ENCODE measurements at regions not wholly inside any gene's neighbourhood (a gene's known extent, or its start where the extent isn't known, plus 50 kb on each side); places are given as distances from the start of the nearest gene placed in this dataset.
"Not testable (repeated sequence)": the region's sequence is repeated elsewhere in the genome, so short reads cannot be mapped to it uniquely, and the experiment has no call there.

DNA sequence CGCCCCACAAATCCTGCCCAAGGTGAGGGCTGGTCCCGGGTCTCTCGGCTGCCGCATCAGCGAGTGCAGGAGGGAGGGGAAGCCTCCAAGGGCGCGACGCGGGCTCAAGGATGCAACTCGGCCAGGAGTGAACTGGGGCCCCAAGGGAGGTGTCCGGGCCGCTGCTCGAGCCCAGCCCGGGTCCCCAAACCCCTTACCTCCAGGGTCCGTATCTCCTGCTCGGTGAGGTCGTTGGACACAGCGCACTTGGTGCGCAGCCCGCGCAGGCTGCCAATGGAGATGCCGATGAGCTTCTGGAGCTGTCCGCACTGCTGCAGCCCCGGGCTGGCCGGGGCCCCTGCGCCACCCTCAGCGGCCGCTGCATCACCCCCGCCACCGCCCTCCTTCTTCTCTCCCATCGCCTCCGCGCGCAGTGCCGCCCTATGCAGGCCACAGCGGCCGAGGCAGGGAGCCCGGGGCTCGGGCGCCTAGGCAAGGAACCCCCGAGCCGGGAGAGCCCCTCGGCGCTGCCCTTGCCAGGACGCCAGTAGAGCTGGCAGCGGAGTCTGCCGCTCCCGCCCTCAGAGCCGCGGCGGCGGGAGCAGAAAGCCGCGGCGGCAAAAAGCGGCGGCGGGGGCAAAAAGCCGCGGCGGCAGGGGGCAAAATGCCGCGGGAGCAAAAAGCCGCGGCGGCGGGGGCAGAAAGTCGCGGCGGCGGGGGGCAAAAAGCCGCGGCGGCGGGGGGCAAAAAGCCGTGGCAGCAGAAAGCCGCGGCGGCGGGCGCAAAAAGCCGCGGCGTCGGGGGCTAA lies 135.1 kb downstream of the ZNF92 start:
- intact Hi-C loops (cut with DNase I); ATAC-seq; DNase-seq (ENCODE audit: missing footprints): not testable (repeated sequence)

GRCh38 chr7:65509368-65510186 lies 135.9 kb downstream of the ZNF92 start:
- DNase-seq (ENCODE audit: missing footprints) (peak; percentile 63), ATAC-seq (no peak)
- intact Hi-C loops (cut with DNase I) = no loop called here

DNA sequence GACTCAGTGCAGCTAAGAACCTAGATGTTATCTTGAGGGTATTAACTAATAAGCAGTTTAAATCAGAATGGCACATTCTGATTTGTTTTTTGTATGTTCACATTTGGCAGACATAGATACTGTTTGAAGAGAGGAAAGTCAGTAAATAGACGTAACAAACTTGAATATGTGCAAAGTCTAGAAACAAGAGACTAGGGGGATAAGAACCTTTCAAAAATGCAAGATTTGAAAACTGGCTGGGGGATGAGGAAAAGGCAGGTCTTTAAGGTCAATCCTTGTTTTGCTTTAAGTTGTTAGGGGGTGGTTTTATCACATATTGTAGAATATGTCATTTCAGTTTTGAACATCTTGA lies 136.5 kb downstream of the ZNF92 start:
- intact Hi-C loops (cut with DNase I); ATAC-seq; DNase-seq (ENCODE audit: missing footprints): not testable (repeated sequence)

GRCh38 chr7:65519751-65520150 lies 146.1 kb downstream of the ZNF92 start:
- intact Hi-C loops (cut with DNase I); ATAC-seq; DNase-seq (ENCODE audit: missing footprints): not testable (repeated sequence)

DNA sequence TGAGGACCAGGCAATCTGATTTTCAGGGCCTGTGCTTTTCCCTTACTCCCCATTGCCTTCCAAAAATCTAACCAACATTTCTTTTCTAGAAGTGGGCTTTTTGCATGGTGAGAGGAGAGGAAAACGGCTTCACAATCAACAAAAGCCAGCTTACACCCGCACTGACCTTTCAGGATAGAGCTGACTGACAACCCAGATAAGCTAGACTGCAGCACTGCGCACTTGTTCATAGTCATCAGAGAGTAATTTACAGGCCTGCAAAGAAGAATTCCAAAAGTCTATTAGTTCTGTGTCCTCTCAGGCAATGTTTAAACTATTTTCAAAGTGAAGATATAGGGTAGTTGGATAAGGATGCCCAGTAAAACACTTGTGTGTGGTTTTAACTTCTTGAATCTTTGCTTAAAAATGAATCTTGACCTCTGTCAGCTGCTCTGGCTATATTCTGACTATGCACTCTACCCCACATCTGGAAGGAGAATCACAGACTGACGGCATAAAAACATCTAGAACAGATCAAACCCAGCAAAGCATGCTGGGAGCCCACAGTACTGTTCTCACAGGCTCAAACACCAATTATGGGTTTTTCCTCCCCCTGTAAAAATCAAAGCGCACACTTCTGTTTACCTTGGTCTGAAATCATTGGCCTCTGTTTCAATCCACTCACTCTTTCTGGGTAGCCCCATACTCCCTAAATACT lies 172.0 kb downstream of the ZNF92 start:
- intact Hi-C loops (cut with DNase I); DNase-seq (ENCODE audit: missing footprints); ATAC-seq: not testable (repeated sequence)

GRCh38 chr7:65549589-65550443 lies 176.2 kb downstream of the ZNF92 start:
- ATAC-seq; intact Hi-C loops (cut with DNase I); DNase-seq (ENCODE audit: missing footprints): not testable (repeated sequence)

DNA sequence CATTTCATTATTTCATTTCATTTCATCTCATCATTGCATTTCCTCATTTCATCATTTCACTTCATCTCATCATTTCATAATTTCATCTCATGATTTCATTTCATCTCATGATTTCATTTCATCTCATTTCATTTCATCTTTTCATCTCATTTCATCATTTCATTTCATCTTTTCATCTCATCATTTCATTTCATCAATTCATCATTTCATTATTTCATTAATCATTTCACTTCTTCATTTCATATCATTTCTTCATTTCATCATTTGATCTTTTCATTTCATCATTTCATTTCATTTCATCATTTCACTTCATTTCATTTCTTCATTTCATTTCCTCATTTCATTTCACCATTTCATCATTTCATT lies 176.8 kb downstream of the ZNF92 start:
- DNase-seq (ENCODE audit: missing footprints); ATAC-seq; intact Hi-C loops (cut with DNase I): not testable (repeated sequence)

- ATAC-seq; intact Hi-C loops (cut with DNase I); DNase-seq (ENCODE audit: missing footprints): not testable (repeated sequence)
These were observed 177.4 kb downstream of the ZNF92 start for GRCh38 chr7:65551042-65551441.

- ATAC-seq; intact Hi-C loops (cut with DNase I); DNase-seq (ENCODE audit: missing footprints): not testable (repeated sequence)
These were observed 181.2 kb downstream of the ZNF92 start for GRCh38 chr7:65554553-65555476.

GRCh38 chr7:65558584-65558983 lies 184.9 kb downstream of the ZNF92 start:
- DNase-seq (ENCODE audit: missing footprints) = peak; percentile 60
- ATAC-seq; intact Hi-C loops (cut with DNase I): not testable (repeated sequence)

- DNase-seq (ENCODE audit: missing footprints) = peak; percentile 40
- intact Hi-C loops (cut with DNase I); ATAC-seq: not testable (repeated sequence)
These were observed 188.2 kb downstream of the ZNF92 start for GRCh38 chr7:65561786-65562372.

DNA sequence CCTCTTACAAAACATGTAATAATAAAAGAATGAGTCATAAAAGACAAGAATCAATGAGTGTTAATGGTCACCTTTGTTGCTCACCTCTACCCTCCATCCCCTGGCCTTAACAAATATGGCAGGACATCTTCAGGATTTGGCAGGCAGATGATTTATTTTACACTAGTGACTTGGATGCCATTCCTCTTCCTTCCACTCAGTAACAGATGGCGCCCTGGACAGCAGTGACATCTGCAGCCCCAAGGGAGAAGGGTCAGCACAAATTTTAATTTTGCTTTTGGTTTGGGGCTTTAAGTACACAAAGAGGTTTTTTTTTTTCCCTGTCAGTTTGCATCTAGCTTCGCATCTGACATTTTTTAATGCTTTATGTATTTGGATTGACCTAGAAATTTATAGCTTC lies 188.9 kb downstream of the ZNF92 start:
- intact Hi-C loops (cut with DNase I) = not testable (repeated sequence)

DNA sequence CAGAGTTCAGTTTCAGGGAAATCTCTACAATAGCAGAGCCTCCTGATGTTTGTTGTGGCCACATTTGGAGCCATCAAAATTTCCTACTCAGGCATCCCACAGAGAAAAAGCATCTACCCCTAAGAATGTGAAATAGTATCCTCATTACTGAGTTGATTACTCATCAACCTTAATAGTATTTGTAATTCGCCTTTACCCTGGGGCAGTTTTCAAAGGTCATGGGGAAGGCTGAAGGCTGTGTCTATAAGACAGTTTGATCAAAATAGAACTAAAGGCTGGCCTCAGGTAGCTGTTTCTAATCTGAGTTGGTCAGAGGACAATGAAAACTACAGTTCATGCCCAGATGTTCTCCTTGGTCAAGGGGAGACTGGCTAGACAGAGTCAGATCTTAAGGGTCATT lies 189.7 kb downstream of the ZNF92 start:
- intact Hi-C loops (cut with DNase I) = not testable (repeated sequence)

More for the DNA sequence above, 188.9 kb downstream of the ZNF92 start:
- ATAC-seq = not testable (repeated sequence)
- peak; percentile 22 for DNase-seq (ENCODE audit: missing footprints)

DNA sequence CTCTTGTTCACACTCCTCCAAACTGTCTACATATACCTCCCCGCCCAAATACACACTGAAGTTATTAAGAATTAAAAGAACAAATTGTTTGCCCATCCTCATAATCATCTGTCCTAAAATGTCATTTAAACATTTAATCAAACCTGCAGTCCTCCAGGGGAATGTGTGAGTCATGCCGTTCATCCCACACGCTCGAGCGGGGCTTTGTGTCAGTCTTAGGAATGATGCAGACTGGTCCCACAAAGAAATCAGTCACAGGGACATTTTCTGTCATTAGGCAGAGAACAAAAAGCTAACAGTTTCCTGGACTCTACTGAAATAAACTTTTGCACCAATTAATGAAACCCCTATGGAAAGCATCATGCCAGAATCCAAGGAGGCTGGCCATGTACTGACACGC lies 194.6 kb downstream of the ZNF92 start:
- intact Hi-C loops (cut with DNase I); DNase-seq (ENCODE audit: missing footprints); ATAC-seq: not testable (repeated sequence)

More for the DNA sequence above, 189.7 kb downstream of the ZNF92 start:
- not testable (repeated sequence) for DNase-seq (ENCODE audit: missing footprints); ATAC-seq

DNA sequence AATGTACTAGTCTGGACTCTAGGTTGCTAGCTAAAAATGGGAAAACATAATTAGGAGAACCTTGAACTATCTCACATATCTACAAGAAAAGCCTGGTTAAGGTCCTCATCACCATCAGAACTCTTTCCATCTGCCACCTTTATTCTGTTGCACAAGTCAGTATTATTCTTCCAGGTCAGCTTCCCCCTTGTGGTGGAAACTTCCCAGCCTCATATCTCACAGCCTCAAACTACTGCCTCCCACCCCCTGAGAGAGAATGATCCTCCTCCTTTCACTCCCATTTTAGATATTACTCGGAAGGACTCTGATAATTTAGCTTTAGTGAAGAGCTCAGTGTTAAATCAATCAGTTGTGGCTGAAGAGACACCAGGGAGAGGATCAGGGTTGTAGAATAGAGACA lies 197.3 kb downstream of the ZNF92 start:
- ATAC-seq; DNase-seq (ENCODE audit: missing footprints); intact Hi-C loops (cut with DNase I): not testable (repeated sequence)

DNA sequence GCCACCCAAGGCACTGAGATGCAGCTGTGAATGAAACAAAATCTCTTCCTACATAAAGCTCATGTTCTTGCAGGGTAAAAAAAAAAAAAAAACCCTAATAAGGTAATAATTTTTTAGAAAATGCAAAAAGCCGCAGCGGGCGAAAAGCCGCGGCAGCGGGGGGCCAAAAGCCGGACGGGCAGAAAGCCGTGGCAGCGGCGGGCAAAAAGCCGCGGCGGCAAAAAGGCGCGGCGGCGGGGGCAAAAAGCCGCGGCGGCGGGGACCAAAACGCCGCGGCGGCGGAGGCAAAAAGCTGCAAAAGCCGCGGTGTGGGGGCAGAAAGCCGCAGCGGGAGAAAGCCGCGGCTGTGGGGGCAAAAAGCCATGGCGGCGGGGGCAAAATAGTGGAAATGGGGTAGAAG lies 198.9 kb downstream of the ZNF92 start:
- DNase-seq (ENCODE audit: missing footprints); ATAC-seq: not testable (repeated sequence)

DNA sequence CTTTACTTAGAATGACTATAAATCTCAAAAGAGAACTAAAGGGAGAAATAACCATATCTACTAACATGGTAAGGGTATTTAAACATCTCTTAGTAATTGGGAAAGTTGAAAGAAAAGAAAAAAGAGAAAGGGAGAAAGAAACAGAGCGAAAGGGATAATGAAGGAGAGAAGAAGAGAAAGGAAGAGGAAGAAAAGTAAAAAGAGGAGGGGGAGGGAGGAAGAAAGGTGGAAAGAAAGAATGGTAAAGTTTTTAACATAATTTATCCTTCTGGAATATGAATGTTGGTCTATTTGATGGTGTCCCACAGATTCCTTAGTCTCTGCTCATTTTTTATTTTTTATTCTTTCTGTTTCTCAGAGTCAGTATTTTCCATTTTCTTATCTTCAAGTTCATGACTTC lies 202.7 kb downstream of the ZNF92 start:
- DNase-seq (ENCODE audit: missing footprints); intact Hi-C loops (cut with DNase I); ATAC-seq: not testable (repeated sequence)

More for the DNA sequence above, 198.9 kb downstream of the ZNF92 start:
- intact Hi-C loops (cut with DNase I) = not testable (repeated sequence)

All from Right ventricle myocardium inferior (tissue), 1 donor.